Activated CD8-positive, alpha-beta T cell treated with anti-CD3 and anti-CD28 coated beads, Interleukin-2, amount 10 ng/mL, durations not matched to agents 7 days and 5 days (primary cell): ENCODE measurements at regions not wholly inside any gene's neighbourhood (a gene's known extent, or its start where the extent isn't known, plus 50 kb on each side); places are given as distances from the start of the nearest gene placed in this dataset.

Experiments used
- ATAC-seq: fragments of 150-1000 bp; cut with Tn5 transposase; one replicate; pipeline ENCODE4 v1.10.0; 2021; ENCODE audit warnings: moderate library complexity
- CTCF ChIA-PET: fragments of 350-600 bp; sonication (Branson Sonifier 250); formaldehyde crosslinking; loops from one replicate; lab custom pipeline; 2021; ENCODE audit warnings: antibody characterized with exemption; lab: Charles Lee
- POLR2A ChIA-PET: fragments of 350-600 bp; sonication (Branson Sonifier 250); formaldehyde crosslinking; loops from one replicate; lab custom pipeline; 2021; ENCODE audit warnings: antibody characterized with exemption; lab: Charles Lee
- DNase-seq: peaks from one replicate; pipeline ENCODE4 v3.0.0-alpha.2; 2020
- H3K27ac Mint-ChIP-seq: one replicate; pipeline ENCODE4 v1.8.0; 2021; ENCODE audit warnings: mild to moderate bottlenecking, mixed read lengths
- H3K27me3 Mint-ChIP-seq: one replicate; pipeline ENCODE4 v1.8.0; 2021; ENCODE audit warnings: low read depth, mixed read lengths
- H3K36me3 Mint-ChIP-seq: one replicate; pipeline ENCODE4 v1.8.0; 2021; ENCODE audit warnings: low read depth, mixed read lengths
- H3K4me1 Mint-ChIP-seq: one replicate; pipeline ENCODE4 v1.8.0; 2021; ENCODE audit warnings: low read depth, mixed read lengths
- H3K4me3 Mint-ChIP-seq: one replicate; pipeline ENCODE4 v1.8.0; 2021; ENCODE audit warnings: mild to moderate bottlenecking, mixed read lengths
- H3K9me3 Mint-ChIP-seq: one replicate; pipeline ENCODE4 v1.8.0; 2022; ENCODE audit warnings: mixed read lengths; ENCODE audit not compliant: insufficient read depth

- ATAC-seq: no peak
- no peaks in the 10 kb centered on the region for H3K9me3 Mint-ChIP-seq
- ChIA-PET POLR2A (interaction anchor here (13.8 kb wide), 1 partner anchor 52 kb away, joined by 248 read pairs; the partner anchor contains the start of gene ZFP36L2), CTCF (interaction anchor here (3.4 to 13.4 kb wide), 5 partner anchors 11 to 57 kb away, joined by 28 to 242 read pairs (median 55); partner anchors contain the start of gene ZFP36L2)
- H3K4me3 Mint-ChIP-seq: no peak overlapping the region
- no peak for DNase-seq
- peaks cover 6% of the 10 kb centered on the region for H3K36me3 Mint-ChIP-seq
- H3K27ac Mint-ChIP-seq: peak overlapping the region; percentile 39
- H3K4me1 Mint-ChIP-seq: peaks cover 90% of the 10 kb centered on the region
- no peaks in the 10 kb centered on the region for H3K27me3 Mint-ChIP-seq
These were observed 54.6 kb downstream of the ZFP36L2 start for GRCh38 chr2:43171789-43172188.

- Mint-ChIP-seq H3K4me1 (peaks cover 83% of the 10 kb centered on the region), H3K27me3 (no peaks in the 10 kb centered on the region), H3K4me3 (peak overlapping the region; percentile 61), H3K36me3 (peaks cover 3% of the 10 kb centered on the region), H3K9me3 (no peaks in the 10 kb centered on the region), H3K27ac (peak overlapping the region; percentile 89)
- CTCF ChIA-PET: interaction anchor here (0.8 to 13.4 kb wide), 17 partner anchors 9 to 314 kb away, joined by 3 to 242 read pairs (median 9); partner anchors contain the start of gene ZFP36L2
- DNase-seq (no peak), ATAC-seq (no peak)
- POLR2A ChIA-PET: interaction anchor here (1.0 to 13.8 kb wide), 6 partner anchors 11 to 53 kb away, joined by 3 to 248 read pairs (median 12); partner anchors contain the start of gene ZFP36L2
These were observed 55.9 kb downstream of the ZFP36L2 start for GRCh38 chr2:43170405-43171105.

GRCh38 chr2:43169987-43170386, 56.4 kb downstream of the ZFP36L2 start:
- ChIA-PET CTCF (interaction anchor here (0.8 to 13.4 kb wide), 21 partner anchors 9 to 314 kb away, joined by 3 to 242 read pairs (median 6); partner anchors contain the start of gene ZFP36L2), POLR2A (interaction anchor here (1.0 to 13.8 kb wide), 7 partner anchors 9 to 53 kb away, joined by 3 to 248 read pairs (median 10); partner anchors contain the start of gene ZFP36L2)
- peaks cover 83% of the 10 kb centered on the region for H3K4me1 Mint-ChIP-seq
- no peaks in the 10 kb centered on the region for H3K27me3 Mint-ChIP-seq
- H3K9me3 Mint-ChIP-seq: no peaks in the 10 kb centered on the region
- DNase-seq (peak; percentile 74), ATAC-seq (peak; percentile 24)
- peak overlapping the region; percentile 89 for H3K27ac Mint-ChIP-seq
- H3K4me3 Mint-ChIP-seq: peak overlapping the region; percentile 61
- H3K36me3 Mint-ChIP-seq: no peaks in the 10 kb centered on the region

GRCh38 chr2:43169099-43169945, 57.1 kb downstream of the ZFP36L2 start:
- peak; percentile 33 for ATAC-seq
- DNase-seq: peak; percentile 64
- Mint-ChIP-seq H3K4me3 (peak overlapping the region; percentile 61), H3K27ac (peak overlapping the region; percentile 89), H3K4me1 (peaks cover 76% of the 10 kb centered on the region), H3K27me3 (no peaks in the 10 kb centered on the region), H3K9me3 (no peaks in the 10 kb centered on the region), H3K36me3 (no peaks in the 10 kb centered on the region)
- ChIA-PET POLR2A (interaction anchor here (0.8 to 13.8 kb wide), 8 partner anchors 10 to 54 kb away, joined by 3 to 248 read pairs (median 9); partner anchors contain the start of gene ZFP36L2), CTCF (interaction anchor here (0.8 to 13.4 kb wide), 19 partner anchors 9 to 315 kb away, joined by 3 to 242 read pairs (median 7); partner anchors contain the start of gene ZFP36L2)

GRCh38 chr2:43168016-43168369, 58.4 kb downstream of the ZFP36L2 start:
- Mint-ChIP-seq H3K27me3 (no peaks in the 10 kb centered on the region), H3K9me3 (no peaks in the 10 kb centered on the region), H3K27ac (peak overlapping the region; percentile 89), H3K4me3 (no peak overlapping the region), H3K4me1 (peaks cover 69% of the 10 kb centered on the region), H3K36me3 (no peaks in the 10 kb centered on the region)
- POLR2A ChIA-PET: interaction anchor here (0.8 to 13.8 kb wide), 5 partner anchors 26 to 55 kb away, joined by 3 to 248 read pairs (median 8); partner anchors contain the start of gene ZFP36L2
- DNase-seq: no peak
- CTCF ChIA-PET: interaction anchor here (1.2 to 13.4 kb wide), 7 partner anchors 8 to 316 kb away, joined by 4 to 242 read pairs (median 45); partner anchors contain the start of gene ZFP36L2
- no peak for ATAC-seq

- no peaks in the 10 kb centered on the region for H3K9me3 Mint-ChIP-seq
- no peaks in the 10 kb centered on the region for H3K36me3 Mint-ChIP-seq
- ChIA-PET CTCF (interaction anchor here (1.5 kb wide), 1 partner anchor 39 kb away, joined by 5 read pairs; no protein-coding TSS in a partner anchor), POLR2A (no interaction called here)
- H3K27me3 Mint-ChIP-seq: no peaks in the 10 kb centered on the region
- peaks cover 64% of the 10 kb centered on the region for H3K4me1 Mint-ChIP-seq
- ATAC-seq: no peak
- no peak overlapping the region for H3K27ac Mint-ChIP-seq
- DNase-seq: no peak
- H3K4me3 Mint-ChIP-seq: no peak overlapping the region
These were observed 60.9 kb downstream of the ZFP36L2 start for GRCh38 chr2:43165378-43166069.

GRCh38 chr2:43164686-43165085, 61.7 kb downstream of the ZFP36L2 start:
- Mint-ChIP-seq H3K4me3 (no peak overlapping the region), H3K4me1 (peaks cover 65% of the 10 kb centered on the region), H3K36me3 (no peaks in the 10 kb centered on the region), H3K9me3 (no peaks in the 10 kb centered on the region), H3K27me3 (no peaks in the 10 kb centered on the region), H3K27ac (no peak overlapping the region)
- DNase-seq (no peak), ATAC-seq (no peak)
- ChIA-PET CTCF (interaction anchor here (1.5 kb wide), 1 partner anchor 38 kb away, joined by 5 read pairs; no protein-coding TSS in a partner anchor), POLR2A (interaction anchor here (1.6 kb wide), 1 partner anchor 10 kb away, joined by 6 read pairs; no protein-coding TSS in a partner anchor)

GRCh38 chr2:43163584-43164270, 62.7 kb downstream of the ZFP36L2 start:
- CTCF ChIA-PET: interaction anchor here (1.3 to 1.8 kb wide), 4 partner anchors 24 to 65 kb away, joined by 3 to 9 read pairs (median 5); no protein-coding TSS in a partner anchor
- Mint-ChIP-seq H3K9me3 (no peaks in the 10 kb centered on the region), H3K4me1 (peaks cover 65% of the 10 kb centered on the region), H3K27me3 (no peaks in the 10 kb centered on the region), H3K27ac (no peak overlapping the region), H3K36me3 (no peaks in the 10 kb centered on the region), H3K4me3 (no peak overlapping the region)
- DNase-seq (no peak), ATAC-seq (no peak)
- POLR2A ChIA-PET: interaction anchor here (0.6 to 1.6 kb wide), 2 partner anchors 11 to 60 kb away, joined by 3 to 6 read pairs; no protein-coding TSS in a partner anchor

- peaks cover 65% of the 10 kb centered on the region for H3K4me1 Mint-ChIP-seq
- no peak overlapping the region for H3K4me3 Mint-ChIP-seq
- H3K36me3 Mint-ChIP-seq: no peaks in the 10 kb centered on the region
- no peaks in the 10 kb centered on the region for H3K27me3 Mint-ChIP-seq
- DNase-seq: no peak
- ChIA-PET POLR2A (interaction anchor here (0.6 to 1.0 kb wide), 2 partner anchors 29 to 33 kb away, joined by 4 to 5 read pairs; no protein-coding TSS in a partner anchor), CTCF (interaction anchor here (0.8 to 4.1 kb wide), 3 partner anchors 8 to 67 kb away, joined by 3 to 28 read pairs (median 3); no protein-coding TSS in a partner anchor)
- no peaks in the 10 kb centered on the region for H3K9me3 Mint-ChIP-seq
- H3K27ac Mint-ChIP-seq: no peak overlapping the region
- no peak for ATAC-seq
These were observed 64.0 kb downstream of the ZFP36L2 start for GRCh38 chr2:43162511-43162776.
